ENCODE measurements at regions not wholly inside any gene's neighbourhood (a gene's known extent, or its start where the extent isn't known, plus 50 kb on each side); places are given as distances from the start of the nearest gene placed in this dataset.

DNA sequence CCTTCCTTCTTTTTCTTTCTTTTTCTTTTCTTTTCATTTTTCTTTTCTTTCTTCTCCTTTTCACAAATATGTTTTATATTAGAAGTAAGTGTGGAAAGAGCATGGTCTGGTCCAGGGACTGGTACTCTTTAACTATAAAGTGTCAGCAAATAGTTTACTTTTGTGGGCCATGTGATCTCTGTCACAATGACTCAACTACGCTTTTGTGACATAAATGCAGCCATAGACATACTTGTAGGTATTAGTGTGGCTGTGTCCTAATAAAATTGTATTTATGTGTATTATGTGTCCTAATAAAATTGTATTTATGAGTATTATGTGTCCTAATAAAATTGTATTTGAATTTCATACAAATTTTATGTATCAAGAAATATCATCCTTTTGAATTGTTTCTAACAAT lies 749.1 kb upstream of the ARPP21 start:
- TF ChIP-seq POLR2A (IDR thresholded peaks at IDR 0.05) (no peak), CTCF (IDR thresholded peaks at IDR 0.05) (no peak)
